ENCODE measurements at regions not wholly inside any gene's neighbourhood (a gene's known extent, or its start where the extent isn't known, plus 50 kb on each side); places are given as distances from the start of the nearest gene placed in this dataset.

DNA sequence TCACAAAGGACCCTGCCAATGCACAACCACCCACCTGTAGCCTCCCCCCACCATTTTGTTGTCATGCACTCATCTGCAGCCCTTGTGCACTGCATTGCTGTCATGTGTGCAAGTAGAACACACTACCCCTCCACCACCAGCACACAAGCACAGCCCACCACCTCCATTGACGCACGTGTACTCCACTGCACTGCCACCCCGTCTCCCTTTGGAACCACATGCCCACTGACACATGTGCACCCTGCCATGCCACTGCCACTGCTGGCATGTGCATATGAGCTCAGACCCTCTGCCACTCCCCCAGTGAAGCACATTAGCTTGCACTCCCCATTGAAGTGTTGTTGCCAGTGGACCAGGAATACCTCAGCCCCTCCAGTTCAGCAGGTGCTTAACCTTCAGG, 530.3 kb upstream of the ACO1 start:
- TF ChIP-seq, protein P1, sequence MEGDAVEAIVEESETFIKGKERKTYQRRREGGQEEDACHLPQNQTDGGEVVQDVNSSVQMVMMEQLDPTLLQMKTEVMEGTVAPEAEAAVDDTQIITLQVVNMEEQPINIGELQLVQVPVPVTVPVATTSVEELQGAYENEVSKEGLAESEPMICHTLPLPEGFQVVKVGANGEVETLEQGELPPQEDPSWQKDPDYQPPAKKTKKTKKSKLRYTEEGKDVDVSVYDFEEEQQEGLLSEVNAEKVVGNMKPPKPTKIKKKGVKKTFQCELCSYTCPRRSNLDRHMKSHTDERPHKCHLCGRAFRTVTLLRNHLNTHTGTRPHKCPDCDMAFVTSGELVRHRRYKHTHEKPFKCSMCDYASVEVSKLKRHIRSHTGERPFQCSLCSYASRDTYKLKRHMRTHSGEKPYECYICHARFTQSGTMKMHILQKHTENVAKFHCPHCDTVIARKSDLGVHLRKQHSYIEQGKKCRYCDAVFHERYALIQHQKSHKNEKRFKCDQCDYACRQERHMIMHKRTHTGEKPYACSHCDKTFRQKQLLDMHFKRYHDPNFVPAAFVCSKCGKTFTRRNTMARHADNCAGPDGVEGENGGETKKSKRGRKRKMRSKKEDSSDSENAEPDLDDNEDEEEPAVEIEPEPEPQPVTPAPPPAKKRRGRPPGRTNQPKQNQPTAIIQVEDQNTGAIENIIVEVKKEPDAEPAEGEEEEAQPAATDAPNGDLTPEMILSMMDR (IDR thresholded peaks at IDR 0.05; ENCODE audit: insufficient read depth, low read length) = no peak
- no peak overlapping the region for H3K4me3 ChIP-seq (ENCODE audit: low read depth, low read length)
- no peak for DNase-seq (ENCODE audit: low read depth)

DNA sequence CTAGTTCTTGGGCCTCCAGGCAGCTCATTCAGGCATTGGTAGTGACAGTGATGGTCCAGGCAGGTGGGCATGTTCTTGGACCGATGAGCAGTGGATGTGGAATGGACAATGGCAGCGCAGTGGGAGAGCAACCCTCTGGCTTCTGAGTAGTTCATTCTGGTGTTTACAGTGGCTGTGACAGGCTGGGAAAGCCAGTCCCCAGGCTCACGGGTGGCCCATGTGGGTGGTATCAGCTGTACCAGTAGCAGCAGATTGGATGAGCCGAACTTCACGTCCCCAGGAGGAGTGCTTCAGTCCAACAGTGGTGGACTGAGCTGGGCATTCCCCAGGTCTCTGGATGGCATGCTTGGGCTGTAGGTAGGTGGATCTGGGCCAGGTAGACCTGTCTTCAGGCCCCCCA, 515.6 kb upstream of the ACO1 start:
- TF ChIP-seq, protein P1 (IDR thresholded peaks at IDR 0.05; ENCODE audit: insufficient read depth, low read length) = no peak
- no peak for DNase-seq (ENCODE audit: low read depth)
- H3K4me3 ChIP-seq (ENCODE audit: low read depth, low read length) = no peak overlapping the region

DNA sequence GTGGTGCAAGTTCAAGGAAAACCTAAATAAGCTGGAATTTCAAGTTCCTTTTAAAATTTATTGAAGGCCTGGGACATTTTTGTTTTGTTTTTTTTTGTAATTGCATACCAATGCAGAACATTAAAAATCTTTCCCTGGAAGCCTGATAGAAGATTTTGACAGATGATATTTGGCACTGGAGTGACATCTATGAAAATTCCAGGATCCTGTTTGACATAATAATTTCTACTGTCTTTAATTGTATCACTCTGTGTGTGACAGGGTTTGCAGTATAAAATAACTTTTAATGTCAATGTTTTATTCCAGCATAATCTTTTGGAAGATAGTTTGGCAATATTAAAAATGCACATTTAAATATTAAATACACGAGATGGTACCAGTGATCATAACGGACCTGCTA, 514.2 kb upstream of the ACO1 start:
- TF ChIP-seq, protein P1 (IDR thresholded peaks at IDR 0.05; ENCODE audit: insufficient read depth, low read length) = no peak
- no peak for DNase-seq (ENCODE audit: low read depth)
- H3K4me3 ChIP-seq (ENCODE audit: low read depth, low read length) = no peak overlapping the region

DNA sequence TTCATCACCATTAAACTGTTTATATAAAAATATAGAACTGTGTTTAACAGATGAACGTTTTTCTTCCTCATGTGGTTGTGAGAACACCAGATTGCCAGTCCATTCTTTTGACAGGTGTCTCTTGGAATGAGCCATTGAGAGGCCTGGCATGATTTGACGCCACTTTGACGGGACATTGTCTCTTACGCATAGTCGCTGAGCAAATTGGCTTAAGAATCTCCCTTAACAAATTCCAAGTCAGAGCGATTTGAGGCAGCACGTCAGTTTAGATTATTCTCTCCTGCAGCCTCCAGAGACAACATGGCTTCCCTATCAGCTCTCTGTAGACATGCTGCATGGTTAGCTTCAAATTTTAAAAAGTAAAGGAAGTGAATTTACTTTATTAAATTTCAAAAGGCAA, 510.7 kb upstream of the ACO1 start:
- DNase-seq (ENCODE audit: low read depth) = no peak
- TF ChIP-seq, protein P1 (IDR thresholded peaks at IDR 0.05; ENCODE audit: insufficient read depth, low read length) = no peak

DNA sequence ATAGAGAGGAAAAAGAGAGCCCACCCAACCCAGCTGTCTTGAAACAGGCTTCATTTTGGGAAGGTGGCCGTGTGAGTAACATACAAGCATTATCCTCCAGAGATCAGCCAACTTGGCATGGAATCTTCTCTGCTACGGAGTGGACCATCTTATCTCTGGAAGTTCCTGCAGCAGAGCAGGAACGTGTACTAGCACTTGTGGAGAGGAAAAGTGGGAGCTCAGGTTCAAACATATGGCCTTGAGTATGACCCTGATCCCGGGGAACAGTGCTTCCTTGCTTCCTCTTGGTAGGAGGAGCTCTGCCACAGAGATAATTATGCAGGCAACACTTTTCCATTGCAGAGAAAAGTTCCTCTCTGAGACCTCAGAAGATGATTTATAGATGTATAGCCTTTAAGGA, 490.4 kb upstream of the ACO1 start:
- H3K4me3 ChIP-seq (ENCODE audit: low read depth, low read length) = no peak overlapping the region
- TF ChIP-seq, protein P1 (IDR thresholded peaks at IDR 0.05; ENCODE audit: insufficient read depth, low read length) = no peak
- no peak for DNase-seq (ENCODE audit: low read depth)

More for the DNA sequence above, 510.7 kb upstream of the ACO1 start:
- no peak overlapping the region for H3K4me3 ChIP-seq (ENCODE audit: low read depth, low read length)

DNA sequence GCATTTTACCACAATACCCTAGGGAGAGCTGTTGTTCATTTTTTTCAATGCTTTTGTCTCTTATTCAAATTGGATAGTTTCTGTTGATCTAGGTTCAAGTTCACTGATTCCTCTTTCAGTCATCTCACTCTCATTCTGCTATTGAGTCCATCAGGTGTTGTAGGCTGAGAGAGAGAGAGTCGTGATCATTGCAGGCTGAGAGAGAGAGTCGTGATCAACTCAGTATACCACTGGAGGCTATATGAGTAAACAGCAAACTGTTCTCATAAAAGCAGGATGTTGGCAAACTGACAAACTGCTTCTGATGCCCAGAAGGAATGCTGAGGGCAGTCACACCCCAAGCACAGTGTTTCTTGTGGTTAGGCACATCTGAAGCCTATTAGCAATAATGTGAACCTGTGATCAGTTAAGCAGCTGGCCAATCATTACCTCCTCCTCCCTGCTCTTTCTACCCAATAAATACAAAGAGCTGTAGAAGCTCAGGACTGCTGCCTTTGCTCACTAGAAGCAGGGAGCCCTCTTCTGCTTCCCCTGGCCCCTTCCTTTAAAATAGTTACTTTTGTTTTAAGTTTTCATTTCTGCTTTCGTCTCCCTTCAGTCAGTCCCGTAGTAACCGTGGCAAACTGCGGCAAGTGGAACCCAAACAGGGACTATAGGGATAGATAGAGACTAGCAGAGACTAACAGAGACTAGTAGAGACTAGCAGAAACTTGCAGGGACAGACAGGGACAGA, 476.1 kb upstream of the ACO1 start:
- TF ChIP-seq, protein P1 (IDR thresholded peaks at IDR 0.05; ENCODE audit: insufficient read depth, low read length) = no peak
- H3K4me3 ChIP-seq (ENCODE audit: low read depth, low read length) = no peak overlapping the region
- DNase-seq (ENCODE audit: low read depth) = no peak
